ENCODE measurements at regions not wholly inside any gene's neighbourhood (a gene's known extent, or its start where the extent isn't known, plus 50 kb on each side); places are given as distances from the start of the nearest gene placed in this dataset.

DNA sequence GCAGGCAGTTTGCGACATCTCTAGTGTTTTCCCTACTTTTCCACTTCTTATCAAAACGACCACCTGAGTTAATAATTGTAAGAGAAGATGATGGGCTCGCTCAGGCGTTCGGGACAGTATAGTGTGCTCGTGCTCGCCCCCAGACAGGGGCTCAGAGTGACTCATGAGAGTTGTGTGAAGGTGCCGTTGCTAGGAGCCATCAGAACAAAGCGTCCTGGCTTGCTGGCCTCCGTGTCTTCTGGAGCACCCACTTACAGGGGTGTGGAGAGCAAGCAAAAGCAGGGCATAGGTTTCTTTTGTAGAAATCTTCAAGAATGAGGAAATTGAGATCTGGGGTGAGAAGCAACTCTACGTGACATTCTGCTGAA lies 73.0 kb upstream of the ADGRG2 start:
- DNase-seq (ENCODE audit: low read depth in 1 of 2, low spot score in 1 of 2): no peak
- Histone ChIP-seq H3K27ac (replicated peaks) (no peak overlapping the region), H3K4me3 (replicated peaks; ENCODE audit: insufficient read depth, low read length) (no peak overlapping the region), H3K27me3 (ENCODE audit: insufficient read depth, poor library complexity, severe bottlenecking) (no peaks in the 10 kb centered on the region)
- TF ChIP-seq, protein P1, sequence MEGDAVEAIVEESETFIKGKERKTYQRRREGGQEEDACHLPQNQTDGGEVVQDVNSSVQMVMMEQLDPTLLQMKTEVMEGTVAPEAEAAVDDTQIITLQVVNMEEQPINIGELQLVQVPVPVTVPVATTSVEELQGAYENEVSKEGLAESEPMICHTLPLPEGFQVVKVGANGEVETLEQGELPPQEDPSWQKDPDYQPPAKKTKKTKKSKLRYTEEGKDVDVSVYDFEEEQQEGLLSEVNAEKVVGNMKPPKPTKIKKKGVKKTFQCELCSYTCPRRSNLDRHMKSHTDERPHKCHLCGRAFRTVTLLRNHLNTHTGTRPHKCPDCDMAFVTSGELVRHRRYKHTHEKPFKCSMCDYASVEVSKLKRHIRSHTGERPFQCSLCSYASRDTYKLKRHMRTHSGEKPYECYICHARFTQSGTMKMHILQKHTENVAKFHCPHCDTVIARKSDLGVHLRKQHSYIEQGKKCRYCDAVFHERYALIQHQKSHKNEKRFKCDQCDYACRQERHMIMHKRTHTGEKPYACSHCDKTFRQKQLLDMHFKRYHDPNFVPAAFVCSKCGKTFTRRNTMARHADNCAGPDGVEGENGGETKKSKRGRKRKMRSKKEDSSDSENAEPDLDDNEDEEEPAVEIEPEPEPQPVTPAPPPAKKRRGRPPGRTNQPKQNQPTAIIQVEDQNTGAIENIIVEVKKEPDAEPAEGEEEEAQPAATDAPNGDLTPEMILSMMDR (IDR thresholded peaks at IDR 0.05; ENCODE audit: insufficient read depth, low read length): no peak
- TF ChIP-seq, protein P2, sequence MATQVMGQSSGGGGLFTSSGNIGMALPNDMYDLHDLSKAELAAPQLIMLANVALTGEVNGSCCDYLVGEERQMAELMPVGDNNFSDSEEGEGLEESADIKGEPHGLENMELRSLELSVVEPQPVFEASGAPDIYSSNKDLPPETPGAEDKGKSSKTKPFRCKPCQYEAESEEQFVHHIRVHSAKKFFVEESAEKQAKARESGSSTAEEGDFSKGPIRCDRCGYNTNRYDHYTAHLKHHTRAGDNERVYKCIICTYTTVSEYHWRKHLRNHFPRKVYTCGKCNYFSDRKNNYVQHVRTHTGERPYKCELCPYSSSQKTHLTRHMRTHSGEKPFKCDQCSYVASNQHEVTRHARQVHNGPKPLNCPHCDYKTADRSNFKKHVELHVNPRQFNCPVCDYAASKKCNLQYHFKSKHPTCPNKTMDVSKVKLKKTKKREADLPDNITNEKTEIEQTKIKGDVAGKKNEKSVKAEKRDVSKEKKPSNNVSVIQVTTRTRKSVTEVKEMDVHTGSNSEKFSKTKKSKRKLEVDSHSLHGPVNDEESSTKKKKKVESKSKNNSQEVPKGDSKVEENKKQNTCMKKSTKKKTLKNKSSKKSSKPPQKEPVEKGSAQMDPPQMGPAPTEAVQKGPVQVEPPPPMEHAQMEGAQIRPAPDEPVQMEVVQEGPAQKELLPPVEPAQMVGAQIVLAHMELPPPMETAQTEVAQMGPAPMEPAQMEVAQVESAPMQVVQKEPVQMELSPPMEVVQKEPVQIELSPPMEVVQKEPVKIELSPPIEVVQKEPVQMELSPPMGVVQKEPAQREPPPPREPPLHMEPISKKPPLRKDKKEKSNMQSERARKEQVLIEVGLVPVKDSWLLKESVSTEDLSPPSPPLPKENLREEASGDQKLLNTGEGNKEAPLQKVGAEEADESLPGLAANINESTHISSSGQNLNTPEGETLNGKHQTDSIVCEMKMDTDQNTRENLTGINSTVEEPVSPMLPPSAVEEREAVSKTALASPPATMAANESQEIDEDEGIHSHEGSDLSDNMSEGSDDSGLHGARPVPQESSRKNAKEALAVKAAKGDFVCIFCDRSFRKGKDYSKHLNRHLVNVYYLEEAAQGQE (IDR thresholded peaks at IDR 0.05; ENCODE audit: insufficient replicate concordance, low read depth): no peak
- no peak for TF ChIP-seq GABPA (IDR thresholded peaks at IDR 0.05; ENCODE audit: low read depth)
- TF ChIP-seq SPI1 (IDR thresholded peaks at IDR 0.05; ENCODE audit: borderline replicate concordance, low read depth): no peak
- no peak for TF ChIP-seq POLR2AphosphoS5 (IDR thresholded peaks at IDR 0.05; ENCODE audit: low read depth)

DNA sequence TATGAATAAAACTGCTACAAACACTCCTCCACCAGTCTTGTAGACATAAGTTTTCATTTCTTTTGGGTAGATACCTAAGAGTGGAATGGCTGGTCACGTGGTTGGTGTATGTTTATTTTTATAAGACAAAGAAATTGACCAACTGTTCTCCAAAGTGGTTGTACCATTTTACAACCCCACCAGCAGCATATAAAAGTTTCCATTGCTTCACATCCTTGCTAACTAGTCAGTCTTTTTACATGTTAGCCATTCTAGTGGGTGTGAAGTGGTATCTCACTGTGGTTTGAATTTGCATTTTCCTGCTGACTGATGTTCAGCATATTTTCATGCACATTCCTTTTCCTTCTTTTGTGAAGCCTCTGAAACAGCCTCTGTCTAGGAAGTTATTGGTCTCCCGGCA lies 76.2 kb upstream of the ADGRG2 start:
- TF ChIP-seq, protein P1 (IDR thresholded peaks at IDR 0.05; ENCODE audit: insufficient read depth, low read length): no peak
- TF ChIP-seq, protein P2 (IDR thresholded peaks at IDR 0.05; ENCODE audit: insufficient replicate concordance, low read depth): no peak
- no peak overlapping the region for H3K27ac ChIP-seq (replicated peaks)
- no peaks in the 10 kb centered on the region for H3K27me3 ChIP-seq (ENCODE audit: insufficient read depth, poor library complexity, severe bottlenecking)
- DNase-seq (ENCODE audit: low read depth in 1 of 2, low spot score in 1 of 2): no peak
- H3K4me3 ChIP-seq (replicated peaks; ENCODE audit: insufficient read depth, low read length): no peak overlapping the region

DNA sequence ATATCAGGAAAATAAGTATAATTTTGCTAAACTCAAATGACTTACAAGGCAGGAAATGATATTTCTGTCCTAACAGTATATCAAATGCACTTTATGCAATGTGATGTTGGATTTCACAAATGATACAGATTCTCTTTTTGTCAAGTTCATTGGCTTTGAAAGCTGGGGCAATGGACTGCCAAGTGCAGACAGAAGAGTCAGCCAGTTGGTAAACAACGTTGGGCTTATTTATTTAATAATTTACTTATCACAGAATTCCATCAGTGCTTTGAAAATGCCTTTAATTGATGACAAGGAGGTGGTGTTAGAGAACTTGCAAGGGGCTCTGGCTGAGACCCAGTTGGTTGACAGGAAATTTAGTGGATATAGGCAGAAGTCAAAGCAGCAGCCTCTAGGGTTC lies 79.9 kb upstream of the ADGRG2 start:
- H3K27ac ChIP-seq (replicated peaks): no peak overlapping the region
- no peak for DNase-seq (ENCODE audit: low read depth in 1 of 2, low spot score in 1 of 2)
- no peak overlapping the region for H3K4me3 ChIP-seq (replicated peaks; ENCODE audit: insufficient read depth, low read length)
- no peaks in the 10 kb centered on the region for H3K27me3 ChIP-seq (ENCODE audit: insufficient read depth, poor library complexity, severe bottlenecking)
- TF ChIP-seq, protein P2 (IDR thresholded peaks at IDR 0.05; ENCODE audit: insufficient replicate concordance, low read depth): no peak
- TF ChIP-seq SPI1 (IDR thresholded peaks at IDR 0.05; ENCODE audit: borderline replicate concordance, low read depth): no peak
- TF ChIP-seq POLR2AphosphoS5 (IDR thresholded peaks at IDR 0.05; ENCODE audit: low read depth): no peak
- TF ChIP-seq, protein P1 (IDR thresholded peaks at IDR 0.05; ENCODE audit: insufficient read depth, low read length): no peak
- no peak for TF ChIP-seq GABPA (IDR thresholded peaks at IDR 0.05; ENCODE audit: low read depth)
